Memory B cell (primary cell): ENCODE measurements at regions not wholly inside any gene's neighbourhood (a gene's known extent, or its start where the extent isn't known, plus 50 kb on each side); places are given as distances from the start of the nearest gene placed in this dataset.

Experiments
- ATAC-seq: fragments of 150-1000 bp; cut with Tn5 transposase; 2 replicates; pipeline ENCODE4 v1.10.0; 2021; ENCODE audit warnings: low read depth, mild to moderate bottlenecking, moderate library complexity
- DNase-seq, 2 donors: peaks; one replicate each; pipeline ENCODE4 v3.0.0; 2022; ENCODE audit warnings: low spot score in 2 of 2
- H3K27ac Mint-ChIP-seq: one replicate; pipeline ENCODE4 v1.8.0; 2022; ENCODE audit warnings: mild to moderate bottlenecking, moderate library complexity, mixed read lengths
- H3K27me3 Mint-ChIP-seq: one replicate; pipeline ENCODE4 v1.8.0; 2022; ENCODE audit warnings: mixed read lengths
- H3K36me3 Mint-ChIP-seq: one replicate; pipeline ENCODE4 v1.8.0; 2022; ENCODE audit warnings: mild to moderate bottlenecking, mixed read lengths
- H3K4me1 Mint-ChIP-seq: one replicate; pipeline ENCODE4 v1.8.0; 2022; ENCODE audit warnings: mixed read lengths
- H3K4me3 Mint-ChIP-seq: one replicate; pipeline ENCODE4 v1.8.0; 2022; ENCODE audit warnings: mild to moderate bottlenecking, moderate library complexity, mixed read lengths
- H3K9me3 Mint-ChIP-seq: one replicate; pipeline ENCODE4 v1.8.0; 2022; ENCODE audit warnings: mixed read lengths

- Mint-ChIP-seq H3K4me3 (no peak overlapping the region), H3K4me1 (no peaks in the 10 kb centered on the region), H3K27me3 (no peaks in the 10 kb centered on the region), H3K9me3 (peaks cover 5% of the 10 kb centered on the region), H3K27ac (no peak overlapping the region), H3K36me3 (no peaks in the 10 kb centered on the region)
- ATAC-seq (no peak), DNase-seq (no peak)
Measured at GRCh38 chr13:107043021-107043956, 475.4 kb upstream of the ARGLU1 start.

GRCh38 chr13:107035778-107036177 is 467.8 kb upstream of the ARGLU1 start:
- H3K4me3 Mint-ChIP-seq = no peak overlapping the region
- ATAC-seq (no peak), DNase-seq (no peak)
- no peak overlapping the region for H3K27ac Mint-ChIP-seq
- H3K4me1 Mint-ChIP-seq = no peaks in the 10 kb centered on the region
- no peaks in the 10 kb centered on the region for H3K27me3 Mint-ChIP-seq
- H3K36me3 Mint-ChIP-seq = no peaks in the 10 kb centered on the region
- no peaks in the 10 kb centered on the region for H3K9me3 Mint-ChIP-seq

GRCh38 chr13:107035186-107035585 is 467.2 kb upstream of the ARGLU1 start:
- H3K4me3 Mint-ChIP-seq = no peak overlapping the region
- no peak for DNase-seq
- H3K27ac Mint-ChIP-seq = no peak overlapping the region
- H3K36me3 Mint-ChIP-seq = no peaks in the 10 kb centered on the region
- H3K9me3 Mint-ChIP-seq = no peaks in the 10 kb centered on the region
- no peaks in the 10 kb centered on the region for H3K27me3 Mint-ChIP-seq
- no peak for ATAC-seq
- no peaks in the 10 kb centered on the region for H3K4me1 Mint-ChIP-seq

GRCh38 chr13:107034236-107034872 is 466.4 kb upstream of the ARGLU1 start:
- ATAC-seq (no peak), DNase-seq (no peak)
- Mint-ChIP-seq H3K27ac (no peak overlapping the region), H3K4me1 (no peaks in the 10 kb centered on the region), H3K4me3 (no peak overlapping the region), H3K36me3 (no peaks in the 10 kb centered on the region), H3K27me3 (no peaks in the 10 kb centered on the region), H3K9me3 (no peaks in the 10 kb centered on the region)

GRCh38 chr13:107031716-107032115 is 463.8 kb upstream of the ARGLU1 start:
- H3K4me3 Mint-ChIP-seq = no peak overlapping the region
- H3K27me3 Mint-ChIP-seq = no peaks in the 10 kb centered on the region
- ATAC-seq (no peak), DNase-seq (no peak)
- H3K27ac Mint-ChIP-seq = no peak overlapping the region
- no peaks in the 10 kb centered on the region for H3K4me1 Mint-ChIP-seq
- no peaks in the 10 kb centered on the region for H3K36me3 Mint-ChIP-seq
- H3K9me3 Mint-ChIP-seq = no peaks in the 10 kb centered on the region

- no peak overlapping the region for H3K27ac Mint-ChIP-seq
- no peaks in the 10 kb centered on the region for H3K9me3 Mint-ChIP-seq
- no peak overlapping the region for H3K4me3 Mint-ChIP-seq
- H3K36me3 Mint-ChIP-seq = no peaks in the 10 kb centered on the region
- no peaks in the 10 kb centered on the region for H3K27me3 Mint-ChIP-seq
- H3K4me1 Mint-ChIP-seq = no peaks in the 10 kb centered on the region
- DNase-seq = no peak
- no peak for ATAC-seq
Measured at GRCh38 chr13:107028751-107029150, 460.8 kb upstream of the ARGLU1 start.

- Mint-ChIP-seq H3K4me3 (no peak overlapping the region), H3K27me3 (no peaks in the 10 kb centered on the region), H3K4me1 (no peaks in the 10 kb centered on the region), H3K36me3 (no peaks in the 10 kb centered on the region), H3K9me3 (no peaks in the 10 kb centered on the region), H3K27ac (no peak overlapping the region)
- ATAC-seq = no peak
- DNase-seq = no peak
Measured at GRCh38 chr13:107025991-107026390, 458.1 kb upstream of the ARGLU1 start.

- DNase-seq (no peak), ATAC-seq (no peak)
- no peaks in the 10 kb centered on the region for H3K9me3 Mint-ChIP-seq
- H3K36me3 Mint-ChIP-seq = no peaks in the 10 kb centered on the region
- no peak overlapping the region for H3K27ac Mint-ChIP-seq
- no peaks in the 10 kb centered on the region for H3K4me1 Mint-ChIP-seq
- H3K27me3 Mint-ChIP-seq = no peaks in the 10 kb centered on the region
- no peak overlapping the region for H3K4me3 Mint-ChIP-seq
Measured at GRCh38 chr13:107023335-107023734, 455.4 kb upstream of the ARGLU1 start.

- Mint-ChIP-seq H3K9me3 (peaks cover 2% of the 10 kb centered on the region), H3K27me3 (no peaks in the 10 kb centered on the region), H3K4me1 (no peaks in the 10 kb centered on the region), H3K36me3 (no peaks in the 10 kb centered on the region), H3K27ac (no peak overlapping the region), H3K4me3 (no peak overlapping the region)
- ATAC-seq (no peak), DNase-seq (no peak)
Measured at GRCh38 chr13:107020393-107020792, 452.5 kb upstream of the ARGLU1 start.

GRCh38 chr13:107018285-107018684 is 450.3 kb upstream of the ARGLU1 start:
- Mint-ChIP-seq H3K4me3 (no peak overlapping the region), H3K27me3 (no peaks in the 10 kb centered on the region), H3K36me3 (no peaks in the 10 kb centered on the region), H3K27ac (no peak overlapping the region), H3K9me3 (peaks cover 2% of the 10 kb centered on the region), H3K4me1 (no peaks in the 10 kb centered on the region)
- ATAC-seq = no peak
- DNase-seq = no peak

- no peak for DNase-seq
- Mint-ChIP-seq H3K9me3 (no peaks in the 10 kb centered on the region), H3K4me3 (no peak overlapping the region), H3K27me3 (no peaks in the 10 kb centered on the region), H3K36me3 (no peaks in the 10 kb centered on the region), H3K4me1 (no peaks in the 10 kb centered on the region), H3K27ac (no peak overlapping the region)
- no peak for ATAC-seq
Measured at GRCh38 chr13:107006661-107007060, 438.7 kb upstream of the ARGLU1 start.

GRCh38 chr13:107005577-107005976 is 437.6 kb upstream of the ARGLU1 start:
- Mint-ChIP-seq H3K4me1 (no peaks in the 10 kb centered on the region), H3K27ac (no peak overlapping the region), H3K4me3 (no peak overlapping the region), H3K36me3 (no peaks in the 10 kb centered on the region), H3K9me3 (no peaks in the 10 kb centered on the region), H3K27me3 (no peaks in the 10 kb centered on the region)
- ATAC-seq (no peak), DNase-seq (no peak)

- no peak overlapping the region for H3K4me3 Mint-ChIP-seq
- no peak for DNase-seq
- no peaks in the 10 kb centered on the region for H3K27me3 Mint-ChIP-seq
- H3K27ac Mint-ChIP-seq = no peak overlapping the region
- H3K4me1 Mint-ChIP-seq = no peaks in the 10 kb centered on the region
- H3K36me3 Mint-ChIP-seq = no peaks in the 10 kb centered on the region
- H3K9me3 Mint-ChIP-seq = peaks cover 4% of the 10 kb centered on the region
- no peak for ATAC-seq
Measured at GRCh38 chr13:107003911-107004310, 436.0 kb upstream of the ARGLU1 start.

- no peak for DNase-seq
- H3K4me3 Mint-ChIP-seq = no peak overlapping the region
- H3K36me3 Mint-ChIP-seq = no peaks in the 10 kb centered on the region
Measured at GRCh38 chr13:106998664-106999063, 430.7 kb upstream of the ARGLU1 start.

More at GRCh38 chr13:106998664-106999063, 430.7 kb upstream of the ARGLU1 start:
- no peaks in the 10 kb centered on the region for H3K27me3 Mint-ChIP-seq
- peaks cover 5% of the 10 kb centered on the region for H3K9me3 Mint-ChIP-seq
- H3K27ac Mint-ChIP-seq = no peak overlapping the region
- no peak for ATAC-seq
- H3K4me1 Mint-ChIP-seq = no peaks in the 10 kb centered on the region
